LNCaP clone FGC (cell line): ENCODE measurements at regions not wholly inside any gene's neighbourhood (a gene's known extent, or its start where the extent isn't known, plus 50 kb on each side); places are given as distances from the start of the nearest gene placed in this dataset.

Experiments used
- DNase-seq: peaks from one replicate; pipeline ENCODE4 v3.0.0-alpha.2; 2011; ENCODE audit warnings: low read depth
- H3K4me3 ChIP-seq: 2 replicates; pipeline ENCODE4 v1.5.1; 2011; ENCODE audit warnings: mild to moderate bottlenecking, low read depth, low read length, control low read depth
- TF ChIP-seq, protein P1 (sequence below): IDR thresholded peaks from 2 replicates; pipeline ENCODE4 v1.5.1; 2012; ENCODE audit warnings: mild to moderate bottlenecking; ENCODE audit not compliant: control insufficient read depth, insufficient read depth; ENCODE audit errors: extremely low read depth

DNA sequence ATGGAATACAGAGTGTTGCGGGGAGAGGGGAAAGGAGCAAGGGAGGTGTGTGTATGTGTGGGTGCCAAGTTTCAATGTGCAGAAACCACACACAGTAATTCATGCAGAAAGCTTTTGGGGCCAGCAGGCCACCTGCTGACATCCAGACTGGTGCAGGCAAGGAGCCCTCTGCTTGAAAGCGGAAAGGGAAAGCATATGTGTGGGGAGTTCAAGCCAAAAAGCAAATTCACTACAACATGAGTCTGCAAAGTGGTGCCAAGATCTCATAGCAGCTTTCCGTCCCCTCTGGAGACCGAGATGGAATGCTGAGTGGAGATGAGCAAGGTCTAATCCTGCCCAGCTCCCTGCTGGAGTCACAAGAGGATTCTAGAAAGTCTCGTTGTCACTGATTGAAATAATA lies 159.7 kb upstream of the VLDLR start:
- TF ChIP-seq, protein P1, sequence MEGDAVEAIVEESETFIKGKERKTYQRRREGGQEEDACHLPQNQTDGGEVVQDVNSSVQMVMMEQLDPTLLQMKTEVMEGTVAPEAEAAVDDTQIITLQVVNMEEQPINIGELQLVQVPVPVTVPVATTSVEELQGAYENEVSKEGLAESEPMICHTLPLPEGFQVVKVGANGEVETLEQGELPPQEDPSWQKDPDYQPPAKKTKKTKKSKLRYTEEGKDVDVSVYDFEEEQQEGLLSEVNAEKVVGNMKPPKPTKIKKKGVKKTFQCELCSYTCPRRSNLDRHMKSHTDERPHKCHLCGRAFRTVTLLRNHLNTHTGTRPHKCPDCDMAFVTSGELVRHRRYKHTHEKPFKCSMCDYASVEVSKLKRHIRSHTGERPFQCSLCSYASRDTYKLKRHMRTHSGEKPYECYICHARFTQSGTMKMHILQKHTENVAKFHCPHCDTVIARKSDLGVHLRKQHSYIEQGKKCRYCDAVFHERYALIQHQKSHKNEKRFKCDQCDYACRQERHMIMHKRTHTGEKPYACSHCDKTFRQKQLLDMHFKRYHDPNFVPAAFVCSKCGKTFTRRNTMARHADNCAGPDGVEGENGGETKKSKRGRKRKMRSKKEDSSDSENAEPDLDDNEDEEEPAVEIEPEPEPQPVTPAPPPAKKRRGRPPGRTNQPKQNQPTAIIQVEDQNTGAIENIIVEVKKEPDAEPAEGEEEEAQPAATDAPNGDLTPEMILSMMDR, result no peak
- no peak overlapping the region for H3K4me3 ChIP-seq
- no peak for DNase-seq

DNA sequence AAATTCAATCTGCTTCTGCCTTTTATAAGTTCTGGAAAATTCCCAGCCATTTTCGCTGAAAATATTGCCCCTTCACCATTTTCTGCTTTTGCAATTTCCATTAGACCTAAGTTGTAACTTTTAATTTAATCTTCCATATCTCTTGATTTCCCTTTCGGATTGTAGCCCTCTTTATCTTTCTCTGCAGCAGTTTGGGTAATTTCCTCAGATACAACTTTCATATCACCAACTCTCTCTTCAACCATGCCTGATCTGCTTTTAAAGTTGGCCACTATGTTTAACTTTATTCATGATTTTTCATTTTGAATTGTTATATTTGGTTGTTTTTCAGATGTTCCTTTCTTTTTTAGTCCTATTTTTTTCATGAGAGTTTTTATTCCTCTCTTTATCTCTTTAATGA lies 157.0 kb upstream of the VLDLR start:
- H3K4me3 ChIP-seq, result no peak overlapping the region
- TF ChIP-seq, protein P1, result no peak
- DNase-seq, result no peak

DNA sequence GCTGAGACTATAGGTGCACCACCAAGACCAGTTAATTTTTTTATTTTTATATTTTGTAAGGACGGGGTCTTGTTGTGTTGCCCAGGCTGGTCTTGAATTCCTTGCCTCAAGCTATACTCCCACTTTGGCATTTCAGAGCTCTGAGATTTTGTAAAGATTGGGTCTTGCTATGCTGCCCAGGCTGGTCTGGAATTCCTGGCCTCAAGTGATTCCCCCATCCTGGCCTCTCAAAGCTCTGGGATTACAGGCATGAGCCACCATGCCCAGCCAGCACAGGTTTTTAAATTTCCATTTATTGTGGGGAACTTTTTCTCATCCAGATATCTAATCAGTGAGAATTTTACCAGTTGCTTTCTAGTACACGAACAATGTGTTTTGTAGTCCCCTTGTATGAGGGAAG lies 156.1 kb upstream of the VLDLR start:
- TF ChIP-seq, protein P1, result no peak
- DNase-seq, result no peak
- H3K4me3 ChIP-seq, result no peak overlapping the region

DNA sequence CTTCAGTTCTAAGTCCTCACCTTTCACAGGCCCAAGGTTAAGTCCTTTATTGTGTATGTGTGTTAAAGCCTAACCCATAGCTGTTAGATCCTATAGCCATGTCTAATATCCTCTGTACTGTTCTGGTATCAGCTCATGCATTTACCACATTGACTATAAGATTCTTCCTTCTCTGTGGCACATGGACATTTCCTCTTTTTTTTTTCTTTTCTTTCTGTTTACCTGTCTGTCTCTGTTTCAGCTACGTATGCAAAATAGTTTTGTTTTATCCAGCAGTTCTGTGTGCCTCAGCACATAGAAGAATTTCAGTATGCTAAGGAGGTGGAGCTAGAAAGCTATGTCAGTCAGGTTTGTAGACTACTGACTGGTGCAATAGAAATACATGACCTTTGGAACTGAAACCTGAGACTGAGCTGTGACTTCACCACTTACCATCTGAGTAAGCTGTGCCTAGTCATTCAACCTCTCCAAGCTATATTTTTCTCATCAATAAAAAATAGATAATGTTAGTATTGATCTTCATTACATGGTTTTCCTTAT lies 155.6 kb upstream of the VLDLR start:
- H3K4me3 ChIP-seq, result no peak overlapping the region
- TF ChIP-seq, protein P1, result no peak
- DNase-seq, result peak; percentile 46

DNA sequence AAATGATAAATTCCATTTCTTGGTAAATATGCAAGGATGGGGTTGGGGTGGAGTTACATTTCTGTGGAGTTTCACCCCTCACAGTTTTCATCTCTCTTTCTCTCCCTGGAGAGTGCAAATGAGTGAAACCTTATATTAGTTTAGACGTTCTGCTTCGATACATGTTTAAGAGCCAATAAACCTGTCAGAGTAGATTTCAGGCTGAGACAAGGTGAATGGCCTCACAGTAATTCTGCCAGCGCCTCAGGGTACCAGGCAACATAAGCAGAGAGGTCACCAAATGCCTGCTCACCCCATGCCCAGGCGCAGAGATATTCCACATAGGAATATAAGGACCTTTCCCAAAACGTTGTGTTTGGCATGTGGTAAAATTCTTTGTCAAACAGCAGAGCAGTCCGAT lies 154.9 kb upstream of the VLDLR start:
- no peak overlapping the region for H3K4me3 ChIP-seq
- TF ChIP-seq, protein P1, result no peak
- peak; percentile 46 for DNase-seq

DNA sequence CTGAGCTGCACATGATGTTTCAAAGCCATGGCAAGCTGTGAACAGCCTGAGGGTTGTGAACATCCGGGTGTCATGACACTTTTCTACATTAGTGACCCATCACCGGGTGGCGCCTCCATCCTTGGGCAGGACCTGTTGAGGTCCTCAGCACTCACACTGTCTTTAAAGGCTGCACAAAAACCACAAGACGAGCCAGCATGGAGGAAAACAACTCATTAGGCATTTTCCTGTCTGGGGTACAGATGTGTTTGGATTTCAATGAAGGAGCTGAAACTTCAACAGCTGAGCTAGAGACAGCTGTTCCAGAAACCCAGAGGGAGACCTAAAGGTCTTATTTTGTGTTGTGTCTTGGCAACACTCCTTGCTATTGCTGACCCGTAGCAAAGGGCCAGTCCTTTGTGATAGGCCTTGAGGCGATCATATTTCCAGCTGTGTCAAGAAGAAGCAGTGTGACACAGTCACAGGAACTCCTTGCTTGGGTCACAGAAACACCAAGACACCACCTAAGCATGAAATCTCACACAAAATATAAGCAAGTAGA lies 151.8 kb upstream of the VLDLR start:
- no peak overlapping the region for H3K4me3 ChIP-seq
- TF ChIP-seq, protein P1, result peak; percentile 68
- no peak for DNase-seq

DNA sequence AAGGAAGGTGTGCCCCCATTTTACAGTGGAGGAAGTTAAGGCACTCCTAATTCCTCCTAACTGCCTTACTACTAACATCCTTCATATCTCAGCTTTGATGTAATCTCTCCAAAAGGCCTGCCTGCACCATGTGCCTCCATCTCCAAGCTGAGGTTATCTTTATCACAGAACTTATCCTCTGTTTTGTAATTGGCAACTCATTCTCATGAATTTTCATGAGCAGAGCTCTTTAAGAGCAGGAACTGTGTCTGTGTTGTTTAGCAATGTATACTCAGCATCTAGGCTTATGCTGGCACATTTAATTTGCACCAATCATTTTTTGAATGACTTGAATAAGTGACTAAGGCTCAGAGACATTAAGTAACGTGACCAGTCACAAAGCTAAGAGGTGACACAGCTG lies 147.9 kb upstream of the VLDLR start:
- TF ChIP-seq, protein P1, result no peak
- no peak overlapping the region for H3K4me3 ChIP-seq
- no peak for DNase-seq
